COLO668 (cell line): ENCODE measurements at regions not wholly inside any gene's neighbourhood (a gene's known extent, or its start where the extent isn't known, plus 50 kb on each side); places are given as distances from the start of the nearest gene placed in this dataset.
"Not testable (repeated sequence)": the region's sequence is repeated elsewhere in the genome, so short reads cannot be mapped to it uniquely, and the experiment has no call there.

Source experiments
- DNase-seq: peaks from one replicate; lab custom pipeline; 2025; ENCODE audit not compliant: unreplicated experiment; lab: John Stamatoyannopoulos, UW

- DNase-seq, result no peak
Measured at GRCh38 chr3:152211655-152212054, 57.1 kb upstream of the MBNL1 start.

- no peak for DNase-seq
Measured at GRCh38 chr3:152213203-152213602, 55.5 kb upstream of the MBNL1 start.

- DNase-seq, result no peak
Measured at GRCh38 chr3:152213938-152214337, 54.8 kb upstream of the MBNL1 start.

- DNase-seq, result not testable (repeated sequence)
Measured at GRCh38 chr3:152216960-152217865, 51.5 kb upstream of the MBNL1 start.

- DNase-seq, result no peak
Measured at GRCh38 chr3:152218602-152219001, 50.1 kb upstream of the MBNL1 start.
